Embryonic facial prominence (tissue), 1 donor: ENCODE measurements at regions not wholly inside any gene's neighbourhood (a gene's known extent, or its start where the extent isn't known, plus 50 kb on each side); places are given as distances from the start of the nearest gene placed in this dataset.
A peak's percentile ranks its signal among the peaks of the same experiment; 100 is the strongest.
"Not testable (repeated sequence)": the region's sequence is repeated elsewhere in the genome, so short reads cannot be mapped to it uniquely, and the experiment has no call there.

ENCODE experiments used
- DNase-seq: peaks from one replicate; pipeline ENCODE4 v3.0.0-alpha.2; 2016; ENCODE audit errors: extremely low spot score

DNA sequence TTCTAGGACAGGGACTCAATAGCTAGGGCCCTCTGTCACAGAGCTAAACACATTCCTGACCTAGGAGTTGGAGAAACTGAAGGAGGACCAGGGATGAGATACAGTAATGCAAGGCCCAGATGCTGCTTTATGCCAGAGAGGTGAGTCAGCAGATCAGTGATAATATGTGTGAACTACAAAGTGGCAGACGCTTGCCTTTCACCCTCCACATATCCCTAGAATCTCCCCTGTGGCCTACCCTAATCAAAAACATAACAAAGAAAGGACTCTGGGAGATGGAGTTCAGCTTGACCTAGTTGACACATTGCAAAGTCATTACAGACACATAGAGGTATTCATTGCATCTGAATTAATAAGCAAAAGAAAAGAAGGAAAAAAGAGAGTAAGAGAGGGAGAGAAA lies 417.6 kb upstream of the DYNLRB2 start:
- no peak for DNase-seq

DNA sequence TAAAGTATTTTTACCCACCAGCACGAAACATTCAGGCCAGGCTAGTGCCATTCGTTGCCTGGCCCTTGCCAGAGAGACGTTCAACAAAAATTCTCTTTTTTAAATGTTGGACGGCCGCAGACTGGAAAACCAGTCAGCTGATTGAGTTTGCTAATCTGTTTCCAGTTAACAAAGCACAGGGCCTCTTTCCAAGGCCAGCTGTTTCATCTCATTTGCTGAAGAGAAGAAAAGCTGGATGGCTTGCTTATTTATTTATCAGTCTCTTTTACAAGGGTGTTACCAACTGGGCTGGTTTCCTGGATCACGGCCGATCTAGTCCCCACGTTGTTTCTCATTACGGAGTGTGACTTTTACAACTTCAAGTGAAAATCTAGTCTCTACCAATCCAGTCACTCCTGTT lies 418.7 kb upstream of the DYNLRB2 start:
- DNase-seq = peak; percentile 29

DNA sequence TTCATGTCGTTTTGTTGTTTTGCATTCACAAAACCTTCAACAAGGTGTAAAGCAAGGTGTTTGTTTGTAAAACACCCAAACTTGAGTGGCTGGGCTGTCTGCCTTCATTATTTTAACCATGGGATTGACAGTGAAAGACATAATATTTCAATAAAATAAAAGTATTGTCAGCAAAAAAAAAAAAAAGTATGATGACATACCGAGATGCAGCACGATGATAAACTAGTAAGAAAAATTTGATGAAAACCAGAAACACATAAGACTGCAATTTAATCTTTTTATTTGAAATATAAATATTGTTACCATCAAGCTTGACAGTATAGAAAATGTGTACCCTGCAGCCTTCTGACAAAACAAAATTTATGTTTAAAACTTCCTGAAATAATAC lies 419.3 kb upstream of the DYNLRB2 start:
- DNase-seq = no peak

DNA sequence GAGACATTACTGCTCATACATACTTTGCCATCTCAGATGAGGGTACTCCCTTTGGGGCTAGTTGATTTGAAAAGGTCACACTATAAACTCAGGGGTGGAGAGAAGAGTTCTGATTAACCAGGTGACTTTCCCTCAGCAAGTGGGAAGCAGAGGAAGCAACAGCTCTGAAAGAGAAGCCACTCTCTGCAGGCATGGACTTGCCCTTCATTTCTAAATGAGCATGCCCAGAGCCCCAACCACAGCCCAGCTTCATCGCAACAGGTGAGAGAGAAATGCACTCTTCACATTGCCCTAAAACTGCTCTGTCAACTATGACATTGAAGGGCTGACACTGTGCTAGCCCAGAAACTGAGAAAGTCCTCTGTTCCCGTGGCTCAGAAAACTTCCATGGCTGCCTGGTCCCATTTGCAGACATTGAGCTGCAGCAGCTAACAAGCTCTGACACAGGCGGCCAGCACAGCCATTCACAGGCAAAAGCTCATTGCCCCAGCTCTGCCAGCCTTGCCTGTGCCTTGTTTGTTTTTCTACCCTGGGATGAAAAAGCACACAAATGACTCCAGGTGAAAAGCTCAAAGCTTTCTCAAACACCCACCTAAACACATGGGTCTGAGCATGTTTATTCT lies 419.8 kb upstream of the DYNLRB2 start:
- no peak for DNase-seq

DNA sequence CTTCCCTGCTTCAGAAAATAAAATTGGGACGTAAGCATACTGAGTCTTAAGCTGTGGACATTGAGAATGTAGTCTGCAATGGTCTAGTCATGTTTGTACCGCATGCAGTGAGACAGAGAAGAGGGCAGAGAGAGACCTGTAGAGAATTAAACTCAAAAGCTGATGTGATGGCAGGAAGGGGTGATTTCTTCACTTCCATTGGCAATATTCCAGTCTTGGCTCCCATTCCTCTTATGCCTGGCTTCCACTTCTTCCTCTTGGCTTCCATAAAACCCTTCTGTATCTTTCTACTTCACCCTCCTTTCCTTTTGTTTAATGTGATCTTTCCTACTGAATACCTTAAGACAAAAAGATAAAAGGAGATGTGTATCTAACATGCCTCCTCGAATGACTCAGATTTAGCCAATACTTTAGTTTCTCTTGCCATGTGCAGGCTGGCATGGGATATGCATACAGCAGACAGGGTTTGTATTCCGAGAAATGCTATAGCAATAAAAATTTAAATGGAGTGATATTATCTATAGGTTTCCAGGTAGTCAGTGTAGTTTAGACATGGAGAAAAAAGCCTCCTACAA lies 423.1 kb upstream of the DYNLRB2 start:
- DNase-seq = no peak

DNA sequence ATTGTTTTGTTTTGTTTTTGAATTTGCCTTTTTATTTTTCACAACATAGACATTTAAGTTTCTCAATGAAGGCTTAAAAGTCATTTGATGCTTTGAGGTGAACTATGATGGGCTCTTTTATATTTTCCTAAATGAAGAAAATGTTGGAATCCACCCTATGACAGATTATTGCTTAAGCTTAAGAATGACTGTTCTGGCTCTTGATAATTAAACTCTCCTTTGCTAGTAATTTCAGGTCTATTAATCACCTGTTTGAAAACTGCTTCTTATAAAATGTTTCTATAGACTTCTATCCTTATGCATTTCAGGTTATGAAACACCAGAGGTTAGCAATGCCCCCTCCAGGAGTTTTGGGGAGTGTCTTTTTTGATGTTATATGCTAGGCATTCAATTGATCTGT lies 424.1 kb upstream of the DYNLRB2 start:
- DNase-seq = no peak

DNA sequence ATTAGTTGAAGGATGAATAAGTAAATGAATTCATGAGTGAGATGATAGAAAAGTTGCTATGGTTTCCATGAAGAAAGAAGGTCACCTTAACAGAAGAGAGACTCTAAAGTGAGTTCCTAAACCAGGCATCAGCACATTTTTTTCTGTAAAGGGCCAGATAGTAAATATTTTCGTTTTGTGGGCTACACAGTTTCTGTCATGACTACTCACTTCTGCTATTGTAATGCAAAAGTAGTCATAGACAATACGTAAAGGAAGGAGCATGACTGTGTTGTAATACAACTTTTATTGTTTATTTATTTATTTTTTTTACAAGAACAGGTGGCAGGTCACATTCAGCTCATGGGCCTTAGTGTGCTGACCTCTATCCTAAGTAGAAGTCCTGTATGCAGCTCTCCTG lies 426.1 kb upstream of the DYNLRB2 start:
- no peak for DNase-seq

DNA sequence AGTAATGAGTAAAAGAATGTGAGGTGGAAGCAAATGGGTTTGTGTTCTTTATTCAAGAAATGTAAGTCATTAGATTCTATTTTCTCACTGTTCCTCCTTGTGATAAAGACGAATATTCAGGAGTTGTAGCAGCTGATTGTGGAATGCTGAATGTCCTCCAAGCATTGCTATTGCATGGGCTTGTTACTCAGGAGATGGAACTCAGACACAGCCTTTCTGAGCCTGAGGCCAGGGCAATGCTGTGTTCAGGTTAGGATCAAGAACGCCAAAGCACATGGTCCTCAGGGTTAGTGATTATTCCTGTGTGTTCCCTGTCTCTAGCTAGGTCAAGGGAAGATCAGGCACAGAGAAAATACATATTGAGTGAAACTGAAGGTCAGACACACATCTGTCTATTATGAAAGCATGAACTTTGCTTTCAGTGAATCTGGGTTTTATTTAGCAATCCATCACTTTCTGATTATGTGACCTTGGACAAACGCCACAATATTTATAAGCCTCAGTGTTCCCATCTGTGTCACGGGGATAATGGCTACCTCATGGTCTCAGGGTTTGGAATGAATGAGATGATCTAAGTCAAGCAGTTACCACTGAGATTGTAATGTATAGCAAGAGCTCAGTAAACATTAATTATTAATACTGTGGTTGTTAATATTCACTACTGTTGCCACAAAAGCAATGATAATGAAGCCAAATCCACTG lies 426.8 kb upstream of the DYNLRB2 start:
- no peak for DNase-seq

DNA sequence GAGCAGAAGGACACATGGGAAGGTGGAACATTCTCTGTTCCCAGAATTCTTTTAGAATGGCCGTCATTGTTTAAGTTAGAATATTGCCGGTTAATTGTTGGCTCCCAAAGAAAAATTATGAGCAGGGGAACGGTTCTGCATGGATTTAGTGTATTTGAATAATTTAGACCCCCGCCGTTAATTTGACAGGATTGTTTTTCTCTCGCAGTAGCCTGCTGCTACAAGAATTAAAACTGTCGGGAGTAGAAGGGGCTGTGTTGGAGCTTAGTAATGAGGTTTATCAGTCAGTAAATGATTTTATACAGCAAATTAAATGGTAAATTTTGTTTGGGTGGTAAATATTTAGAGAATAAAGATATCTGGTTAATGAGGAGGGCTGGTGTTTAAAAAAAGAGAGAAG lies 431.2 kb upstream of the DYNLRB2 start:
- DNase-seq = no peak

DNA sequence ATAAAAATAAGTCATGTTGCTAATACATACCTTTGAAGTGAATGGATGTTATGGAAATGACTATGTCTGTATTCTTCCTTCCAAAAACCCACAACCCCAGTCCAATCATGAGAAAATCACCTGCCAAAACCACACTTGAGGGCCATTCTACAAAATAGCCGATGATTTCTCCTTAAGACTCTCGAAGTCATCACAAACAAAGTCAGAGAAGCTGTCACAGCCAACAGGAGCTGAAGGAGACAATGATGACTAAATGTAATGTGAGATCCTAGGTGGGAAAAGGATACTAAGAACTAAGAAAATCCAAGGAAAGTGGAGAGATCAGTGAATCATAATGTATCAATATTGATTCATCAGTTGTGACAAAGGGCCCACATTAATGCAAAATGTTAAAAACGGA lies 432.9 kb upstream of the DYNLRB2 start:
- DNase-seq = no peak

DNA sequence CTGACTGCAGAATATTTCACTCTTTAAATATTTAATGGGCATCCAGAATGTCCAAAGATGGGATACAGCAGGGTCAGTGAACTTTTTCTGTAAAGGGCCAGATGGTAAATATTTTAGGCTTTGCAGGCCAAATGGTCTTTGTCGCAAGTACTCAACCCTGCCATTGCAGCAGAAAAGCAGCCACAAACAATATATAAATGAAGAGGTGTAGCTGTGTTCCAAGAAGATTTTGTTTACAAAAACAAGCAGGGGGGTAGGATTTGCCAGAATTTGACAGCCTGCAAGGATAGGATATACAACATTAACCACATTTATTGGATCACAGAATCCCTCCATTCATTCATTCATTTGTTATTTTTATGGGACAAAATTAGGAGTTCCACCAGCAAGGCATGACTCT lies 435.0 kb upstream of the DYNLRB2 start:
- no peak for DNase-seq

DNA sequence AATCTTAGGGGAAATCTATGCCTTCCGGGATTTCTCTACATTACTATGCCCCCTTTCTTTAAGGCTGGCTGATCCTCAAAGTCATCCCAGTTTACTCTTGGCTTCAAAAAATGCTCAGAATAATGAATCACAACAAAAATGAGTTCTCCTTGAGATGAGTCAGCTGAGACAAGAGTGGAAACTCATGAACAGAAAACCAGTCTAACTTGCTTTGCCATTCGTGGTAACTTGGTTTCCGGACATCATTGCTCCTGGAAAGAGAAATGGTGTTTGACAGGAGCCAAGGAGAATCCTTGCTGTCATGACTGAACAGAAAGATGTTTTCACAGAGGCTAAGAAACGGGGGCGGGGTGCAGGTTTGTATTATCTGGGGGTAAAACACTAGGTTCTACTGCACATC lies 435.6 kb upstream of the DYNLRB2 start:
- no peak for DNase-seq

DNA sequence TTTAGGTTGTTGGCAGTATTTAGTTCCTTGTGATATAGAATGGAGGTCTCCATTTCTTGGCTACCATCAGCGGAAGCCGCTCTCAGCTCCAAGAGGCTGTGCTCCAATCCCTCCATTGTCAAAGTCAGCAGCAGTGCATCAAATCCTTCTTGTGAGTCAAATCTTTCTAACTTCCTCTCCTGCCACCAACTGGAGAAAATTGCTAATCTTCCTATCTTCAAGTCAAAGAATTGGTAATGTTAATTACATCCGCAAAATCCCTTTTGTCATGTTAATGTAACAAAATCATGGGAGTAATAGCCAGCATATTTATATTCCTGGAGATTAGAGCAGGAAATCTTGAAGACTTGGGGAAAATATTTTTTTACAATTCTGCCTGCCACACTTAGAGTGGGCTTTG lies 436.4 kb upstream of the DYNLRB2 start:
- no peak for DNase-seq

DNA sequence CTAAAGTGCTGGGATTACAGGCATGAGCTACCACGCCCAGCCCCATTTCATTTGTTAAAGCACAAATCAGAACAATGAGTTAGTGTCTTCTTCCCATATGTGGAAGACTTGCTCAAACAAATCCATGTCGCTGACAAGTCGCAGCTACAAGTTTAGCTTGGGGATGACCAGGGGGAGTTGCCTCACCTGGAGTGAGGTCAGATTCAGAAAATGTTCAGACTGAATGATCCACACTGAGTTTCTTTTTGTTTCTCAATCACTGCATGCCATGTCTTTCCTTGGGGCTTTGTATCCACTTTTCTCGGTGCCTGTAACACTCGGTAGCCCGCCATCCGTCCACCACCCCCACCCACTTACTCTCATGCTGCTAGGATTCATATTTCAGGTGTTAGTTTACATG lies 437.3 kb upstream of the DYNLRB2 start:
- no peak for DNase-seq

DNA sequence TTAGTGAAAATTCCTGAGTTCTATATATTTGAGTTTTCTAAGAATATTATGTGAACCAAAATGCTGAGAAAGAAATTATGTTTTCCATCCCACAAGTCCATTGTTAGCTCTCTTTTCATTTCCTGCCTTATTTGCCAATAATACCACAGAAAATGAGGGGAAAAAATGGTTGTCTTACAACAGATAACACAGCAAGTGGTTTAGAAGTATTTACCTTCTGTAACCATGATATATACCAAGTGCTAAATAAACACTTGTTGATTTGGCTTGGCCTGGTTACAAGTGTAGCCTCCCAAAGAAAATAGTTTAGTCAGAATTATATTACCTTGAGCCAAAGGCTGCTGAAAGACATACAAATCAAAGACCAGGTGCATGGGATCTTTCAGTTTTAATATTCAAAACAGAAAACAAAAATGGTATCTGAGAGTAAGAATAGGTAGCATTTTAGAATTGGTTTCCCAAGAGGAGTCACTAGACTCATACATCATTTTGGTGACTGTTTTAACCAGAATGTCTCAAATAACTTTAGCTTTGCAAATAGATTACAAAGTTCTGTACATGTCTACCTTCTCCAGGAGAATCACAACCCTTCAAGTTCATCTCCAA lies 439.8 kb upstream of the DYNLRB2 start:
- DNase-seq = no peak

DNA sequence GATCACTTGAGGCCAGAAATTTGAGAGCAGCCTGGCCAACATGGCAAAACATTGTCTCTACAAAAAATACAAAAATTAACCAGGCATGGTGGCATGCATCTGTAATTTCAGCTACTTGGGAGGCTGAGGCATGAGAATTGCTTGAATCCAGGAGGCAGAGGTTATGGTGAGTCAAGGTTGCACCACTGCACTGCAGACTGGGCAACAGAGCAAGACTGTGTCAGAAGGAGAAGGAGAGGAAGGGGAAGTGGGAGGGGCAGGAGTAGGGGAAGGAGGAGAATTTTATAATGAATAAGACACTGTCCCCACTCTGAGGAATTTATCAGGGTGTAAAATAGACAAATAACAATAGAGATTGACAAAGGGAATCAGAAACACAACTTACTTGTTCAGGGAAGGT lies 440.6 kb upstream of the DYNLRB2 start:
- no peak for DNase-seq

DNA sequence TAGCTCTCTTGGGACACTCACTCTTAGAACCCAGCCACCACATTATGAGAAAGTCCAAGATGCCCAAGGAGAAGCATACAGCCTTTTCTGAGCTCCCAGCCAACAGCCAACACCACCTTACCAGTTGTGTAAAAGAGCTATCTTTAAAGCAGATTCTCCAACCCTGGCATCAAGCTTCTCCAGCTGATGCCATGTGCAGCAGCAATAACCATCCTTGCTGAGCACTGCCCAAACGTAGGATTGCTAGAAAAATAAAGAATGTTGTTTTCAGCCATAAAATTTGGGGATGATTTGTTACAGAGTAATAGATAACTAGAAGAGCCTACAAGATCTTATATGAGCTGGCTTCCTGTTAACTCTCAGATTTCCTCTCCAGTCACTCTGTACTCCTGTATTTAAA lies 443.7 kb upstream of the DYNLRB2 start:
- DNase-seq = no peak

DNA sequence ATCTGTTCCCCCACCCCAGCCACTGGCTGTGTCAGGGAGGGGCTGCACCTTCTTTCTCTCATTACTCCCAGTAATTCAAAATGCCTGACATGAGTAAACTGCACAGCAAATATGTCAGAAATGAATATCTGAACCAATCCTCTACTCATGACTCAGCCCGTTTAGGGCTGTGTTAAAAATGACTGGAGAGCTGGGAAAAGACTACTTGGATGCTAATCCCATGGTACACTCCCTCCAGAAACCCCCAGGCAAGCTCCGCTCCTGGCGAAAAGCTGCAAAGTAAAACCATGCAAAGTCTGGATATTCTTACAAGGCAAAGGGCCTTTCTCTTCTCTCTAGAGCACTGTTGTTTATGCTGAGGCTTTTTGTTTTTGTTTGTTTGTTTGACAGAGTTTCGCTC lies 448.1 kb upstream of the DYNLRB2 start:
- DNase-seq = no peak

DNA sequence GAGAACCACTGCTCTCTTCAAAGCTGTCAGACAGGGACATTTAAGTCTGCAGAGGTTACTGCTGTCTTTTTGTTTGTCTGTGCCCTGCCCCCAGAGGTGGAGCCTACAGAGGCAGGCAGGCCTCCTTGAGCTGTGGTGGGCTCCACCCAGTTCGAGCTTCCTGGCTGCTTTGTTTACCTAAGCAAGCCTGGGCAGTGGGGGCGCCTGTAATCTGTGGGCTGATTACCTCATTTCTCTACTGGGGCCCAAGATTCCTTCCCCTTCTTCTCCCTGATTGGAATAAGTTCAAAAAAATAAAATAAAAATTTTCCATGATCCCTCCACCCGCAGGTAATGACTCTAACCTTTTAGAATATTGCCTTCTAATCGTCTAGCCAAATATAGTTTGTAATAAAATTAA lies 449.3 kb upstream of the DYNLRB2 start:
- not testable (repeated sequence) for DNase-seq

DNA sequence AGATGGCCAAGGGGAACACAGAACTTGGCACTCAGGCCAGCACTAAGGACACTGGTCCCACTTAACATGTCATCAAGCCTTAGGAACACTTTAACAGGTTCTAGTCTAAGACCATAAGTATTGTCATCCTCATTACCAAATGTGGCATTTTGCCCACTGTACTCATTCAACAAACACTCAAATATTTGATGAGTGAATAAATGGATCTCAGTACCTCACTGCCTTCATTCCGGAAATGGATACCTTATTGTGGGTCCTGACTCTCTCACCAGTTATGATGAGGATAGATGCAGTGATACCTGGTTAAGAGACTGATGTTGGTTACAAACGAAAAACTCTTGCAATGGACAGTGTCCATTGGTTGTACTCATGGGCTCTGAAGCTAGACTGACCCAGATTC lies 455.2 kb upstream of the DYNLRB2 start:
- no peak for DNase-seq

DNA sequence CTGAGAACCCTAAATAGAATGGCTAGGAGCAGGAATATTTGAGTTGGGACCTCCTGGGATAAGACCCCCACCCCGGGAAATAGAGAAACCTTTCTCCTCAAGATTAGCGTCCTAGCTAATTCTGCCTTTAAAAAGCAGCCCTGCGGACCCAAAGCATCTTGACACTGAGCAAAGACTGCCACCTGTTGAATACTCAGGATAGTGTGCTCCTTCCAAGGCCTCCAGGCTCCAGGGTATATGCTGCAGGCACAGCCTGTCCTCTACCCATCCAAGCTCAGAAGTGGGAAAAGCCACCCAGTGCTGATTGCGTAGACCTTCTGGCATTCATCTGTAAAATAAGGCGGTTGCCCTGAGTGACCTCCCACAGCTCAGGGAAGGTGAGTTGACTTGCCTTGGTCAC lies 456.2 kb upstream of the DYNLRB2 start:
- DNase-seq = peak; percentile 66

DNA sequence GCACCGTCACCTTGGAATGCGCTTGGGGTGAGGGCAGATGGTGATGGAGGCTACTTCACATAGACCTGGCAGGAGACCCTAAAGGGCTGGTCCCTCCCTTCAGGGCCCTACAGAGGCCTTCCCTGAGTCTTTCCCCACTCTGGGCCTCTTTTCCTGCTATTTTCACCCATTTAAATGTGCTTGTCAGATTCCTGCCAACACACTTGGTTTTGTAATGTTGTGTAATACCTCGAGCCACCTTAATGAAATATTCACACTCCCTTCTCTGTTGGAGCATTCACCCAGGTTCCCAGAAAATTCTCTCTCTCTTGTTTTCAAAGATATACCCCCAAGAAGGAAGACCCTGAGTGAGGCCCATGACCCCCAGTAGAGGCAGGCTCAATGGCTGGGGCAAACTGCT lies 456.6 kb upstream of the DYNLRB2 start:
- DNase-seq = no peak

DNA sequence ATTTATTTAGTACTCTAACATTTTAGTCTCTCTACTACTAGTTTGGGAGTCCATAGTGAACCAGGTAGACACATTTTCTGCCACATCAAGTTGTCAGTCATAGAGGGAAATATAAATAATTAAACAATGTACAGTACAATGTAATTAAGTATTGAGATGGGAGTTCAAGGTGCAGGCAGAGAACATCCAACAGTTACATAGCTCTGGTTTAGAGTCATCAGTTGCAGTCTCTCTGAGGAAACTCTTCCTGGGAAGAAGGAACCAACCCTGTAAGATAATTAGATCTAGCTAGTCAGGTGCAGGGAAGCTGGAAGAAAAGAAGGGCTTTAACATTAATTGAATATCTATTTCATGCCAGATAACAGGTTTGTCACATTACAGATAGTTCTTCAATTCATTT lies 457.9 kb upstream of the DYNLRB2 start:
- DNase-seq = no peak
